Psoas muscle (tissue), 7 donors: ENCODE measurements at regions not wholly inside any gene's neighbourhood (a gene's known extent, or its start where the extent isn't known, plus 50 kb on each side); places are given as distances from the start of the nearest gene placed in this dataset.

Experiments used
- ATAC-seq, 4 donors: fragments of 200-7000 bp; cut with Tn5 transposase; one replicate each; pipeline ENCODE4 v1.9.1; 2020; ENCODE audit warnings: moderate library complexity in 3 of 4, mild to moderate bottlenecking in 2 of 4
- DNase-seq, 2 donors: peaks; one replicate each; pipeline ENCODE4 v3.0.0-alpha.2; 2020
- H3K27ac ChIP-seq: fragments of 200-600 bp; one replicate; pipeline ENCODE4 v1.8.0; 2022
- H3K27me3 ChIP-seq, 3 donors: fragments of 200-600 bp in 1 of 3; one replicate each; pipeline versions ENCODE4 v1.6.1 to v1.8.0; 2013 to 2022; ENCODE audit warnings: low read length in 2 of 3, mild to moderate bottlenecking in 2 of 3, moderate library complexity in 1 of 3; ENCODE audit not compliant: insufficient read depth in 3 of 3
- H3K36me3 ChIP-seq, 2 donors: fragments of 200-600 bp in 1 of 2; one replicate each; pipeline versions ENCODE4 v1.6.1 to v1.8.0; 2013 to 2022; ENCODE audit warnings: low read depth in 1 of 2, mild to moderate bottlenecking in 1 of 2, moderate library complexity in 1 of 2; ENCODE audit not compliant: insufficient read depth in 1 of 2
- H3K4me1 ChIP-seq: fragments of 200-600 bp; one replicate; pipeline ENCODE4 v1.8.0; 2022
- H3K4me3 ChIP-seq: fragments of 200-600 bp; one replicate; pipeline ENCODE4 v1.8.0; 2022; ENCODE audit warnings: mild to moderate bottlenecking
- H3K9me3 ChIP-seq: fragments of 200-600 bp; one replicate; pipeline ENCODE4 v1.8.0; 2022
- WGBS, 3 donors: extraction: QIAGEN DNeasy Blood & Tissue Kit; methylation state at CpG; one replicate each; pipeline versions ENCODE4 v1.1.6 to v1.1.7; 2013; 5-methylcytosine and 5-hydroxymethylcytosine counted together
- intact Hi-C, 2 donors: fragments of 100-400 bp; cut with DNase I; formaldehyde crosslinking; loops; one replicate each; pipeline versions ENCODE4 v1.11.0 to v1.14.2; 2022
- TF ChIP-seq, protein P1 (sequence below): fragments of 200-600 bp; IDR thresholded peaks from one replicate; pipeline ENCODE4 v1.8.0; 2022; ENCODE audit warnings: antibody characterized with exemption
- donor health status: healthy with polysubstance abuse.
- donor health status: DM: no; HTN: no; CAD: no; lungs with moderate emphysema.
- donor health status: Bipolar disorder and iron deficiency.
- donor health status: healthy.
- donor health status: DM: yes; HTN: yes; CAD: no.
- donor health status: DM: no; HTN: no; CAD: no.
- donor health status: DM: yes; HTN: yes; CAD: no.

DNA sequence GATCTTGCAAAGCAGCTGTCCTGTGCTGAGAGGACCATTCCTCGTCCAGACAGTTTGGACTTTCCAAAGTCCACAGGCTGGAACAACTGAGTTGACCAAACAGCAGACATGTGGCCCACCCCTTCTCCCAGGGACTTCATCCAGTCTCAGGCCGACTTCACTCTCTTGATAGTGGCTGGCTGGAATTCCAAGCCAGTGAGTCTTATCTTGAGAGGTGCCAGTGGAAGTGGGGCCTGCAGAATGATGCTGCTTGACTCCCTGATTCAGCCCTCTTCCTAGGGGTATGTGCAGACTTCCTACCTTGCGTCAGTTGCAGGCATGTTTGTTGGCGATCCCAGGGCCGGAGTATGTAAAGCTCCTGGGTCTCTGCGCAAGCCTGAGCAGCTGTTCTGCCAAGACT is 131.4 kb upstream of the TSLP start:
- DNase-seq: no peak
- no peak overlapping the region for H3K27ac ChIP-seq
- WGBS, 3 donors: 81 to 84% (median 84%) methylated on average over 6 of the region's 6 CpGs

GRCh38 chr5:110945874-110946436 is 125.6 kb upstream of the TSLP start:
- WGBS, 3 donors: 37 to 40% (median 39%) methylated on average over 3 of the region's 3 CpGs
- TF ChIP-seq, protein P1, sequence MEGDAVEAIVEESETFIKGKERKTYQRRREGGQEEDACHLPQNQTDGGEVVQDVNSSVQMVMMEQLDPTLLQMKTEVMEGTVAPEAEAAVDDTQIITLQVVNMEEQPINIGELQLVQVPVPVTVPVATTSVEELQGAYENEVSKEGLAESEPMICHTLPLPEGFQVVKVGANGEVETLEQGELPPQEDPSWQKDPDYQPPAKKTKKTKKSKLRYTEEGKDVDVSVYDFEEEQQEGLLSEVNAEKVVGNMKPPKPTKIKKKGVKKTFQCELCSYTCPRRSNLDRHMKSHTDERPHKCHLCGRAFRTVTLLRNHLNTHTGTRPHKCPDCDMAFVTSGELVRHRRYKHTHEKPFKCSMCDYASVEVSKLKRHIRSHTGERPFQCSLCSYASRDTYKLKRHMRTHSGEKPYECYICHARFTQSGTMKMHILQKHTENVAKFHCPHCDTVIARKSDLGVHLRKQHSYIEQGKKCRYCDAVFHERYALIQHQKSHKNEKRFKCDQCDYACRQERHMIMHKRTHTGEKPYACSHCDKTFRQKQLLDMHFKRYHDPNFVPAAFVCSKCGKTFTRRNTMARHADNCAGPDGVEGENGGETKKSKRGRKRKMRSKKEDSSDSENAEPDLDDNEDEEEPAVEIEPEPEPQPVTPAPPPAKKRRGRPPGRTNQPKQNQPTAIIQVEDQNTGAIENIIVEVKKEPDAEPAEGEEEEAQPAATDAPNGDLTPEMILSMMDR: no peak
- no peak overlapping the region for H3K27ac ChIP-seq
- no peaks in the 10 kb centered on the region for H3K9me3 ChIP-seq
- intact Hi-C loops: no loop called here
- H3K4me3 ChIP-seq: no peak overlapping the region
- DNase-seq (no peak), ATAC-seq (no peak)
- no peaks in the 10 kb centered on the region for H3K27me3 ChIP-seq
- H3K4me1 ChIP-seq: no peaks in the 10 kb centered on the region
- no peaks in the 10 kb centered on the region for H3K36me3 ChIP-seq

More for the DNA sequence above, 131.4 kb upstream of the TSLP start:
- H3K9me3 ChIP-seq: no peaks in the 10 kb centered on the region
- no peaks in the 10 kb centered on the region for H3K27me3 ChIP-seq
- TF ChIP-seq, protein P1: no peak
- ATAC-seq: no peak
- H3K4me3 ChIP-seq: no peak overlapping the region
- H3K36me3 ChIP-seq: no peaks in the 10 kb centered on the region
- intact Hi-C loops: no loop called here
- H3K4me1 ChIP-seq: no peaks in the 10 kb centered on the region

DNA sequence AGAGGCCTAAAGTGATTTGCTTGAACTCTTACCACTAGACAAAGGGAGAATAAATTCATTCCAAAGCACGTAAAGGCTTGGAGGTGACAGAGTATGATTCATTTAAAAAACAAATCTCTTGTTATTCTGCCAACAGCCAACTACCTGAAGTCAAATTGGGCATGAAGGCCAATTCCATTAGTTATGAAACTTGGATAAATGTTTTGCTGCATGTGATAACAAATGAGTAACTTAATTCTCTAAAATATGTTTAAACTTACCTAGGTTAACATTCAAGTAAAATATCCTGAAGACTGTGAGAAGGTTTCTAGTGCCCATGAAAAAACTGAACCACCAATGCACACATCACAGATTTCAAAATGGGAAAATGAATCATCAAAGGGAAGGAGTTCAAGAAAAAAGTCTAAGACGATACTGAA is 120.1 kb upstream of the TSLP start:
- Histone ChIP-seq H3K36me3 (no peaks in the 10 kb centered on the region), H3K9me3 (no peaks in the 10 kb centered on the region), H3K27me3 (no peaks in the 10 kb centered on the region), H3K4me3 (no peak overlapping the region), H3K27ac (no peak overlapping the region), H3K4me1 (no peaks in the 10 kb centered on the region)
- no peak for DNase-seq
- no peak for ATAC-seq
- TF ChIP-seq, protein P1: no peak
- intact Hi-C loops: no loop called here
- 65 to 71% (median 69%) methylated on average over 2 of the region's 2 CpGs for WGBS, 3 donors

DNA sequence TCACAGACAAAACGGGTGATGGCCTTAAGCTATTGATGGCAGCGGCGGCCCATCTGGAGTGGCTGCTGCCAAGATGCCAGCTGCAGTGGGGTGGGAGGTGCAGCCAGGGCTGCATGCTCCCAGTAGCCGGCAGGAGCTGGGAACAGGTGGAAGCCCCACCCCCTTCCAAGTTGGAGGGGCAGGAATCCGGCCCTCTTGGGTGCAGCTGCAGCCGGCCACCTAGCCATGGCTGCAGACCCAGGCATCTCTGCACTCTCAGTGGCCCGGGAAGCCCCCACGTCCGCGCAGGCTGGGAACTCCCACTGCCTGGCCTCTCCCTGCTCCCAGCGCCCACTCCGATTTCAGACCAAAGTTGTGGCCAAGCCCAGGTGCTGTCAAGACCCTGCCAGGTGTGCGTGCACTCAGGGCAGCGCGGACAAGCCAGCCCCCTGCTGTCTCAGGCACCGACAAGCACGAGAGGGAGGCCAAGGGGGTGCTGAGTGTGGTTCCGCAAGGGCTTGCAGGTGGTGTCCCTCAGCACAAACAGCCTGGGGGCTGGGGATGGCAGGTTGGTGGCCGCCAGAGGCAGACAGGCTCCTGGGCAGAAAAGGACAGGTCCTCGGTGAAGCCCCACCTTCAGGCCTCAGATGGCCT is 115.1 kb upstream of the TSLP start:
- no peak for DNase-seq
- WGBS, 3 donors: 34 to 45% (median 35%) methylated on average over 20 of the region's 20 CpGs
- TF ChIP-seq, protein P1: no peak
- no peaks in the 10 kb centered on the region for H3K36me3 ChIP-seq
- no peaks in the 10 kb centered on the region for H3K4me1 ChIP-seq
- intact Hi-C loops: no loop called here
- no peaks in the 10 kb centered on the region for H3K27me3 ChIP-seq
- H3K9me3 ChIP-seq: no peaks in the 10 kb centered on the region
- ATAC-seq: no peak
- H3K27ac ChIP-seq: no peak overlapping the region
- no peak overlapping the region for H3K4me3 ChIP-seq
